ENCODE measurements at regions not wholly inside any gene's neighbourhood (a gene's known extent, or its start where the extent isn't known, plus 50 kb on each side); places are given as distances from the start of the nearest gene placed in this dataset.

- TF ChIP-seq MYB (IDR thresholded peaks at IDR 0.05; ENCODE audit: borderline replicate concordance, low read depth, low read length): no peak
- TF ChIP-seq BACH1 (IDR thresholded peaks at IDR 0.05; ENCODE audit: borderline replicate concordance): no peak
- TF ChIP-seq ETV6 (conservative IDR thresholded peaks at IDR 0.05 in 1 of 2, IDR thresholded peaks at IDR 0.05 in 1 of 2; ENCODE audit: borderline replicate concordance in 1 of 2, low read depth in 1 of 2): no peak
- no peak for TF ChIP-seq CBX3 (IDR thresholded peaks at IDR 0.05; ENCODE audit: borderline replicate concordance, low read depth)
- no peak for TF ChIP-seq IKZF1 (conservative IDR thresholded peaks at IDR 0.05)
- no peak for TF ChIP-seq LARP7 (IDR thresholded peaks at IDR 0.05)
- TF ChIP-seq RCOR1 (conservative IDR thresholded peaks at IDR 0.05; ENCODE audit: low read depth, low read length): no peak
- TF ChIP-seq DPF2 (IDR thresholded peaks at IDR 0.05): no peak
- TF ChIP-seq HDAC2 (IDR thresholded peaks at IDR 0.05): no peak
- no peak for TF ChIP-seq IRF5 (IDR thresholded peaks at IDR 0.05; ENCODE audit: borderline replicate concordance)
- TF ChIP-seq ZNF217 (IDR thresholded peaks at IDR 0.05): no peak
- TF ChIP-seq CTCF (IDR thresholded peaks at IDR 0.05 in 2 of 3, conservative IDR thresholded peaks at IDR 0.05 in 1 of 3; ENCODE audit: control insufficient read depth in 2 of 3, extremely low read depth in 1 of 3, insufficient read depth in 1 of 3, low read depth in 3 of 3, low read length in 3 of 3): no peak
- no peak for TF ChIP-seq SMC3 (IDR thresholded peaks at IDR 0.05; ENCODE audit: borderline replicate concordance, low read length)
- TF ChIP-seq CBX5 (IDR thresholded peaks at IDR 0.05; ENCODE audit: low read depth): no peak
- TF ChIP-seq EP300 (IDR thresholded peaks at IDR 0.05; ENCODE audit: borderline replicate concordance in 1 of 2, control insufficient read depth in 1 of 2, low read depth in 2 of 2, low read length in 2 of 2): no peak
- POLR2A ChIA-PET: interaction anchor here (0.6 to 0.7 kb wide), 2 partner anchors 22 to 43 kb away, joined by 3 read pairs; no protein-coding TSS in a partner anchor
- H3K27me3 ChIP-seq (replicated peaks in 1 of 2; ENCODE audit: control insufficient read depth in 2 of 2, insufficient read depth in 2 of 2, low read length in 1 of 2): peaks cover 0 to 14% of the 10 kb centered on the region in 2 experiments; a peak in 1 of 4 replicates
- H3K79me2 ChIP-seq (ENCODE audit: control insufficient read depth, insufficient read depth, low read length): no peaks in the 10 kb centered on the region
- no TSS peak for BruUV-seq (replicated peaks)
- no peaks in the 10 kb centered on the region for H3K36me3 ChIP-seq (ENCODE audit: control insufficient read depth in 2 of 2, insufficient read depth in 2 of 2, low read length in 1 of 2)
- no peaks in the 10 kb centered on the region for H3K9me3 ChIP-seq (replicated peaks; ENCODE audit: control insufficient read depth, insufficient read depth, low read length)
- in situ Hi-C loops (cut with MboI) (no loop called here), intact Hi-C loops (cut with micrococcal nuclease; ENCODE audit: unreplicated experiment) (no loop called here)
- no peak overlapping the region for H3K4me2 ChIP-seq (ENCODE audit: control insufficient read depth, insufficient read depth)
- H4K20me1 ChIP-seq (ENCODE audit: control insufficient read depth, insufficient read depth): no peaks in the 10 kb centered on the region
- WGBS (ENCODE audit: insufficient coverage, insufficient replicate concordance, low lambda C conversion rate, missing lambda C conversion rate): 21% methylated on average over 6 of the region's 6 CpGs
- H3K27ac ChIP-seq (ENCODE audit: control insufficient read depth, insufficient read depth): no peak overlapping the region
- RAD21 ChIA-PET (ENCODE audit: unreplicated experiment): interaction anchor here (1.3 kb wide), 1 partner anchor 194 kb away, joined by 5 read pairs; no protein-coding TSS in a partner anchor
- FAIRE-seq (no peak), DNase-seq (ENCODE audit: low read depth, low spot score) (no peak), ATAC-seq (no peak; the same call in 2 of the 3 replicates)
- SMC1A ChIA-PET (ENCODE audit: uncharacterized antibody, unreplicated experiment): interaction anchor here (0.7 to 1.0 kb wide), 2 partner anchors 42 to 62 kb away, joined by 3 read pairs; no protein-coding TSS in a partner anchor
- CTCF ChIA-PET: interaction anchor here (0.7 to 1.3 kb wide), 4 partner anchors 11 to 329 kb away, joined by 3 read pairs; no protein-coding TSS in a partner anchor
- no peak overlapping the region for H3K9ac ChIP-seq (ENCODE audit: control insufficient read depth, insufficient read depth, low read length)
- H2AFZ ChIP-seq (ENCODE audit: control insufficient read depth, low read depth, low read length): no peak overlapping the region
- no peak overlapping the region for H3K4me3 ChIP-seq
- H3K4me1 ChIP-seq (ENCODE audit: control insufficient read depth, insufficient read depth, low read length): no peaks in the 10 kb centered on the region
Observed at GRCh38 chr10:117690359-117690758, 147.8 kb downstream of the EMX2 start.

All from GM12878 (cell line).